ENCODE measurements at regions not wholly inside any gene's neighbourhood (a gene's known extent, or its start where the extent isn't known, plus 50 kb on each side); places are given as distances from the start of the nearest gene placed in this dataset.

DNA sequence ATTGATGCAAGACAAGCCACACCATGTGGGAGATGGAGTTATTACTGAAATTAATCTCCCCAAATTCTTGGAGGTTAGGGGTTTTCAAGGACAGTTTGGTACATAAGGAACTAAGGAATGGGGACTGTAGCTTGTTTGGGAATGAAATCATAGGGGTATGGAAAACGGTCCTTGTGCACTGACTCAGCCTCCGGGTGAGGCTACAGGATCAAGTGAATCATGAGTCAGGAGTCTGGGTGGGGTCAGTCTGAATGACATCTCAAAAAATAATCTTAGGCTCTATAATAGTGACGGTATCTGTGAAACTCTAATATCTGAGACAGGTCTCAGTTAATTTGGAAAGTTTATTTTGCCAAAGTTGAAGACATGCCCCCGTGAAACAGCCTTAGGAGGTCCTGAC lies 128.5 kb upstream of the CYSLTR1 start:
- ATAC-seq (ENCODE audit: low read depth) (no peak), DNase-seq (no peak)
- no peaks in the 10 kb centered on the region for H3K9me3 Mint-ChIP-seq
- no peak overlapping the region for H3K27ac Mint-ChIP-seq
- CTCF ChIA-PET = no interaction called here
- POLR2A ChIA-PET = no interaction called here
- H3K4me3 Mint-ChIP-seq = no peak overlapping the region
- peaks cover 2% of the 10 kb centered on the region for H3K4me1 Mint-ChIP-seq
- intact Hi-C loops (cut with micrococcal nuclease) = no loop called here
- H3K27me3 Mint-ChIP-seq = no peaks in the 10 kb centered on the region
- TF ChIP-seq, protein P1, sequence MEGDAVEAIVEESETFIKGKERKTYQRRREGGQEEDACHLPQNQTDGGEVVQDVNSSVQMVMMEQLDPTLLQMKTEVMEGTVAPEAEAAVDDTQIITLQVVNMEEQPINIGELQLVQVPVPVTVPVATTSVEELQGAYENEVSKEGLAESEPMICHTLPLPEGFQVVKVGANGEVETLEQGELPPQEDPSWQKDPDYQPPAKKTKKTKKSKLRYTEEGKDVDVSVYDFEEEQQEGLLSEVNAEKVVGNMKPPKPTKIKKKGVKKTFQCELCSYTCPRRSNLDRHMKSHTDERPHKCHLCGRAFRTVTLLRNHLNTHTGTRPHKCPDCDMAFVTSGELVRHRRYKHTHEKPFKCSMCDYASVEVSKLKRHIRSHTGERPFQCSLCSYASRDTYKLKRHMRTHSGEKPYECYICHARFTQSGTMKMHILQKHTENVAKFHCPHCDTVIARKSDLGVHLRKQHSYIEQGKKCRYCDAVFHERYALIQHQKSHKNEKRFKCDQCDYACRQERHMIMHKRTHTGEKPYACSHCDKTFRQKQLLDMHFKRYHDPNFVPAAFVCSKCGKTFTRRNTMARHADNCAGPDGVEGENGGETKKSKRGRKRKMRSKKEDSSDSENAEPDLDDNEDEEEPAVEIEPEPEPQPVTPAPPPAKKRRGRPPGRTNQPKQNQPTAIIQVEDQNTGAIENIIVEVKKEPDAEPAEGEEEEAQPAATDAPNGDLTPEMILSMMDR (IDR thresholded peaks at IDR 0.05) = no peak
- peaks cover 1% of the 10 kb centered on the region for H3K36me3 Mint-ChIP-seq (ENCODE audit: low read depth)

DNA sequence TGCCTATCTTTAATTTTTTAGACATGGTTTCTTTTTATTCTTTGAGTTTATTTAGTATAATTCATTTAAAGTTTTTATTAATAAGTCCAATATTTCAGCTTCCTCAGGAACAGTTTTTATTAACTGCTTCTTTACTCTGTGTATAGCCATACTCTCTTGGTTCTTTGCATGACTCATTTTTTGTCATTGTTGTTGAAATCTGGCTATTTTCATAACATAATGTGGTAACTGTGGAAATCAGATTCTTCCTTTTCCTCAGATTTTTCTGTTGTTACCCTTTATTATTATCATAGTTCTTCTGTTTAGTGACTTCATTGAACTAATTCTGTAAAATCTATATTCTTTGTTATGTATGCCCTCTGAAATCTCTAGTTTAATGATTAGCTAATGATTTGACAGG lies 124.9 kb upstream of the CYSLTR1 start:
- POLR2A ChIA-PET = no interaction called here
- H3K9me3 Mint-ChIP-seq = peaks cover 8% of the 10 kb centered on the region
- intact Hi-C loops (cut with micrococcal nuclease) = no loop called here

GRCh38 chrX:78437621-78438020 lies 110.2 kb upstream of the CYSLTR1 start:
- no peak for DNase-seq
- intact Hi-C loops (cut with micrococcal nuclease) = no loop called here
- Mint-ChIP-seq H3K9me3 (no peaks in the 10 kb centered on the region), H3K4me1 (no peaks in the 10 kb centered on the region), H3K36me3 (ENCODE audit: low read depth) (no peaks in the 10 kb centered on the region), H3K4me3 (no peak overlapping the region), H3K27me3 (no peaks in the 10 kb centered on the region), H3K27ac (no peak overlapping the region)
- ATAC-seq (ENCODE audit: low read depth) = no peak
- TF ChIP-seq, protein P1 (IDR thresholded peaks at IDR 0.05) = no peak
- POLR2A ChIA-PET = no interaction called here
- CTCF ChIA-PET = no interaction called here

More for the DNA sequence above, 124.9 kb upstream of the CYSLTR1 start:
- no peak for ATAC-seq (ENCODE audit: low read depth)
- H3K4me1 Mint-ChIP-seq = peaks cover 2% of the 10 kb centered on the region
- CTCF ChIA-PET = no interaction called here
- H3K36me3 Mint-ChIP-seq (ENCODE audit: low read depth) = no peaks in the 10 kb centered on the region
- H3K4me3 Mint-ChIP-seq = no peak overlapping the region
- no peak overlapping the region for H3K27ac Mint-ChIP-seq
- DNase-seq = no peak
- TF ChIP-seq, protein P1 (IDR thresholded peaks at IDR 0.05) = no peak
- H3K27me3 Mint-ChIP-seq = no peaks in the 10 kb centered on the region

DNA sequence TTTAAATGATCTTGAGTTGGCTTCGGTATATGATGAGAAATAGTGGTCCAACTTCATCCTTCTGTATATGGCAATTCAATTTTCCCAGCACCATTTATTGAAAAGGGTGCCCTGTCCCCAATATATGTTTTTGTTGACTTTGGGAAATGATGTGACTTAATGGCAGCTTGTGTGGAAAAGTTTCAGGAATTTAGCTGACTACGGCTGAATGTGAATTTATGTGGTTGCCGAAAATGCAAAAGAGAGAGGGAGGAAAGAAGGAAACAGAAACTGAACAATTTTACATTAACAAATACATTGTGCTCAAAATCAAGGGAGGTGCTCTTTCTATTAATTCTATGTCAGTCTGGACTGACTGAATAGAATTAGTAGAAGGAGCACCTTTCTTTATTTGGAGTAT lies 101.8 kb upstream of the CYSLTR1 start:
- POLR2A ChIA-PET = no interaction called here
- intact Hi-C loops (cut with micrococcal nuclease) = no loop called here
- TF ChIP-seq, protein P1 (IDR thresholded peaks at IDR 0.05) = no peak
- Mint-ChIP-seq H3K36me3 (ENCODE audit: low read depth) (no peaks in the 10 kb centered on the region), H3K4me3 (no peak overlapping the region), H3K9me3 (no peaks in the 10 kb centered on the region), H3K27me3 (no peaks in the 10 kb centered on the region), H3K4me1 (no peaks in the 10 kb centered on the region), H3K27ac (no peak overlapping the region)
- ATAC-seq (ENCODE audit: low read depth) (no peak), DNase-seq (no peak)
- CTCF ChIA-PET = no interaction called here

DNA sequence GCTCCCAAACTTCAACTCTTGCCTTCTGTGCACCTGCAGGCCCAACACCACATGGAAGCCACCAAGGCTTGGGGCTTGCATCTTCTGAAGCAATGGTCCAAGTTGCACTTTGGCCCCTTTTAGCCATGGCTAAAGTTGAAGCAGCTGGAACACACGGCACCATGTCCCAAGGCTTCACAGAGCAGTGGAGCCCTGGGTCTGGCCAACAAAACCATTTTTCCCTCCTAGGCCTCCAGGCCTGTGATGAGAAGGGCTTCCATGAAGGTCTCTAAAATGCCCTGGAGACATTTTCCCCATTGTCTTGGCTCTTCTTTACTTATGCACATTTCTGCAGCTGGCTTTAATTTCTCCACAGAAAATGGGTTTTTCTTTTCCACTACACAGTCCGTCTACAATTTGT lies 61.3 kb upstream of the CYSLTR1 start:
- TF ChIP-seq, protein P1 (IDR thresholded peaks at IDR 0.05) = no peak
- intact Hi-C loops (cut with micrococcal nuclease) = no loop called here
- H3K36me3 Mint-ChIP-seq (ENCODE audit: low read depth) = peaks cover 3% of the 10 kb centered on the region
- H3K27me3 Mint-ChIP-seq = no peaks in the 10 kb centered on the region
- no peaks in the 10 kb centered on the region for H3K4me1 Mint-ChIP-seq
- ATAC-seq (ENCODE audit: low read depth) (no peak), DNase-seq (no peak)
- no peak overlapping the region for H3K4me3 Mint-ChIP-seq
- H3K9me3 Mint-ChIP-seq = peaks cover 7% of the 10 kb centered on the region
- CTCF ChIA-PET = no interaction called here
- H3K27ac Mint-ChIP-seq = no peak overlapping the region
- POLR2A ChIA-PET = no interaction called here

Data from activated B cell treated with CpG ODN at 0.5 μM for 24 hours (primary cell).